ENCODE measurements at regions not wholly inside any gene's neighbourhood (a gene's known extent, or its start where the extent isn't known, plus 50 kb on each side); places are given as distances from the start of the nearest gene placed in this dataset.

GRCh38 chr20:36824142-36824940 is 50.8 kb upstream of the DSN1 start:
- POLR2A ChIA-PET = no interaction called here
- CTCF ChIA-PET = interaction anchor here (2.0 kb wide), 1 partner anchor 9 kb away, joined by 4 read pairs; no protein-coding TSS in a partner anchor
- Histone ChIP-seq H3K27me3 (ENCODE audit: control insufficient read depth, insufficient read depth, low read length) (no peaks in the 10 kb centered on the region), H3K36me3 (ENCODE audit: control insufficient read depth, insufficient read depth, low read length) (peaks cover 17% of the 10 kb centered on the region), H3K4me3 (ENCODE audit: low read depth, low read length) (no peak overlapping the region)
- TF ChIP-seq CTCF (IDR thresholded peaks at IDR 0.05; ENCODE audit: insufficient read depth, low read depth, low read length) = no peak
- DNase-seq (ENCODE audit: low read depth) = no peak

GRCh38 chr20:36825385-36826104 is 50.4 kb upstream of the TLDC2 start:
- POLR2A ChIA-PET = no interaction called here
- no peak overlapping the region for H3K4me3 ChIP-seq (ENCODE audit: low read depth, low read length)
- no peak for DNase-seq (ENCODE audit: low read depth)
- H3K36me3 ChIP-seq (ENCODE audit: control insufficient read depth, insufficient read depth, low read length) = peaks cover 17% of the 10 kb centered on the region
- TF ChIP-seq CTCF (IDR thresholded peaks at IDR 0.05; ENCODE audit: insufficient read depth, low read depth, low read length) = no peak
- CTCF ChIA-PET = interaction anchor here (1.5 to 2.0 kb wide), 2 partner anchors 10 to 37 kb away, joined by 3 to 4 read pairs; no protein-coding TSS in a partner anchor
- H3K27me3 ChIP-seq (ENCODE audit: control insufficient read depth, insufficient read depth, low read length) = no peaks in the 10 kb centered on the region
